A549 (cell line): ENCODE measurements at regions not wholly inside any gene's neighbourhood (a gene's known extent, or its start where the extent isn't known, plus 50 kb on each side); places are given as distances from the start of the nearest gene placed in this dataset.

Source experiments
- ATAC-seq, 2 experiments: fragments of 200-7000 bp in 1 of 2; fragments of >200 bp in 1 of 2; cut with Nextera tagmentation in 1 of 2; cut with Tn5 transposase in 1 of 2; 3 replicates each; pipeline versions ENCODE4 v1.8.0 to v1.9.1; 2018 to 2020; ENCODE audit warnings: mild to moderate bottlenecking in 1 of 2, moderate library complexity in 1 of 2
- CTCF ChIA-PET: fragments of 300-600 bp; sonication (Branson Sonifier 250); formaldehyde crosslinking; extraction: SDS; loops from one replicate; lab custom pipeline; 2021; ENCODE audit warnings: antibody characterized with exemption, inconsistent platforms; lab: Yijun Ruan, JAX
- POLR2A ChIA-PET: fragments of 350-600 bp; formaldehyde crosslinking; extraction: SDS; loops from one replicate; lab custom pipeline; 2021; ENCODE audit warnings: antibody characterized with exemption, inconsistent platforms; lab: Yijun Ruan, JAX
- DNase-seq, 2 experiments: peaks; one replicate each; pipeline versions ENCODE4 v3.0.0 to v3.0.0-alpha.2; 2011 to 2016; ENCODE audit warnings: low read depth in 1 of 2, low spot score in 1 of 2
- FAIRE-seq: peaks from 2 replicates; lab custom pipeline; 2011; peaks lifted over from hg19 to GRCh38; lab: Jason Lieb, UNC
- H3K27ac ChIP-seq, 2 experiments: fragments of >200 bp; sonication (Bioruptor Twin); formaldehyde crosslinking; 3 replicates each; pipeline ENCODE4 v1.5.1; 2016 to 2017
- H3K4me1 ChIP-seq: fragments of >200 bp; sonication (Bioruptor Twin); formaldehyde crosslinking; 3 replicates; pipeline ENCODE4 v1.6.1; 2016
- H3K4me2 ChIP-seq: fragments of >200 bp; sonication (Bioruptor Twin); formaldehyde crosslinking; 3 replicates; pipeline ENCODE4 v1.6.1; 2016
- H3K4me3 ChIP-seq: fragments of >200 bp; sonication (Bioruptor Twin); formaldehyde crosslinking; 3 replicates; pipeline ENCODE4 v1.5.1; 2016
- H3K9me3 ChIP-seq: fragments of >200 bp; sonication (Bioruptor Twin); formaldehyde crosslinking; 3 replicates; pipeline ENCODE4 v1.6.1; 2016
- ATOH8 ChIP-seq: fragments of 250-450 bp; sonication (Bioruptor Pico); IDR thresholded peaks from 2 replicates; pipeline ENCODE4 v1.5.0; 2020; ENCODE audit warnings: low read depth, mild to moderate bottlenecking, moderate library complexity
- CBX2 ChIP-seq: fragments of 200-600 bp; sonication (generic); IDR thresholded peaks from 2 replicates; pipeline ENCODE4 v1.6.1; 2016; ENCODE audit warnings: low read depth, mild to moderate bottlenecking, borderline replicate concordance
- CBX8 ChIP-seq: fragments of 200-600 bp; sonication (generic); IDR thresholded peaks from 2 replicates; pipeline ENCODE4 v1.6.1; 2016
- CEBPB ChIP-seq, 2 experiments: fragments of >200 bp in 1 of 2; sonication (Bioruptor Twin) in 1 of 2; formaldehyde crosslinking in 1 of 2; IDR thresholded peaks; 2 replicates each; pipeline ENCODE4 v1.6.1; 2012 to 2016
- EP300 ChIP-seq, 2 experiments: fragments of >200 bp; sonication (Bioruptor Twin); formaldehyde crosslinking; IDR thresholded peaks; 2 replicates in 1 of 2; 3 replicates in 1 of 2; pipeline ENCODE4 v1.6.1; 2016 to 2017
- FOSL2 ChIP-seq, 2 experiments: fragments of 450-650 bp in 1 of 2; fragments of >200 bp in 1 of 2; sonication (Bioruptor Twin) in 1 of 2; formaldehyde crosslinking; IDR thresholded peaks; 2 replicates each; pipeline versions ENCODE4 v1.5.0 to v1.6.1; 2016 to 2020; ENCODE audit warnings: mild to moderate bottlenecking in 1 of 2, moderate library complexity in 1 of 2
- HEYL ChIP-seq: fragments of 250-450 bp; sonication (Bioruptor Pico); IDR thresholded peaks from 2 replicates; pipeline ENCODE4 v1.8.0; 2021; ENCODE audit warnings: mild to moderate bottlenecking, moderate library complexity
- HMGXB4 ChIP-seq: fragments of 250-450 bp; sonication (Bioruptor Pico); IDR thresholded peaks from 2 replicates; pipeline ENCODE4 v1.5.0; 2021; ENCODE audit warnings: mild to moderate bottlenecking, moderate library complexity, borderline replicate concordance
- HOXA7 ChIP-seq: fragments of 250-450 bp; sonication (Bioruptor Pico); IDR thresholded peaks from 2 replicates; pipeline ENCODE4 v1.5.0; 2020; ENCODE audit warnings: mild to moderate bottlenecking, moderate library complexity
- JUN ChIP-seq, 2 experiments: fragments of >200 bp; sonication (Bioruptor Twin); formaldehyde crosslinking; IDR thresholded peaks; 2 replicates in 1 of 2; 3 replicates in 1 of 2; pipeline ENCODE4 v1.6.1; 2016 to 2017
- JUNB ChIP-seq: fragments of >200 bp; sonication (Bioruptor Twin); formaldehyde crosslinking; IDR thresholded peaks from 2 replicates; pipeline ENCODE4 v1.6.1; 2016
- KDM1A ChIP-seq: fragments of 200-600 bp; sonication (generic); IDR thresholded peaks from 2 replicates; pipeline ENCODE4 v1.6.1; 2016; ENCODE audit warnings: low read depth, mild to moderate bottlenecking
- MAX ChIP-seq: IDR thresholded peaks from 2 replicates; pipeline ENCODE4 v1.6.1; 2012
- POLR2A ChIP-seq: IDR thresholded peaks from 2 replicates; pipeline ENCODE4 v1.6.1; 2012; ENCODE audit warnings: mild to moderate bottlenecking, low read length
- RARB ChIP-seq: fragments of 250-450 bp; sonication (Bioruptor Pico); IDR thresholded peaks from 2 replicates; pipeline ENCODE4 v1.8.0; 2021; ENCODE audit warnings: mild to moderate bottlenecking, moderate library complexity
- REST ChIP-seq: fragments of 200-600 bp; sonication (generic); IDR thresholded peaks from 2 replicates; pipeline ENCODE4 v1.6.1; 2016; ENCODE audit warnings: antibody characterized with exemption, mild to moderate bottlenecking, moderate library complexity
- RNF2 ChIP-seq: fragments of 200-600 bp; sonication (generic); IDR thresholded peaks from 2 replicates; pipeline ENCODE4 v1.6.1; 2016; ENCODE audit warnings: low read depth, mild to moderate bottlenecking, antibody characterized with exemption, moderate library complexity, borderline replicate concordance
- TFCP2L1 ChIP-seq: fragments of 250-450 bp; sonication (Bioruptor Pico); IDR thresholded peaks from 2 replicates; pipeline ENCODE4 v1.5.0; 2021; ENCODE audit warnings: mild to moderate bottlenecking
- WGBS: methylation state at CpG from one replicate; pipeline ENCODE4 v1.1.6; 2017; ENCODE audit errors: missing lambda C conversion rate; 5-methylcytosine and 5-hydroxymethylcytosine counted together

- no peak for FAIRE-seq
- Histone ChIP-seq H3K4me2 (no peak overlapping the region), H3K4me1 (0 out of 3 replicates have a peak, but pooled peaks cover 7% of the 10 kb centered on the region), H3K27ac (no peak overlapping the region), H3K9me3 (no peaks in the 10 kb centered on the region), H3K4me3 (no peak overlapping the region)
- WGBS: 61% methylated on average over 8 of the region's 8 CpGs
- ATAC-seq: no peak
- ChIA-PET POLR2A (no interaction called here), CTCF (interaction anchor here (0.9 to 2.5 kb wide), 3 partner anchors 16 to 99 kb away, joined by 3 to 10 read pairs (median 4); no protein-coding TSS in a partner anchor)
- TF ChIP-seq RNF2 (no peak), REST (peak; percentile 79)
- no peak for DNase-seq
Measured at GRCh38 chr3:8317661-8318649, 183.7 kb upstream of the LMCD1 start.

- no peak overlapping the region for H3K4me2 ChIP-seq
- 0% methylated on average over 2 of the region's 2 CpGs for WGBS
- DNase-seq (peak; percentile 7 to 20), ATAC-seq (peak in 1 of 2 experiments; percentile 46; a peak in 1 of 6 replicates), FAIRE-seq (peak; percentile 28)
- no peak overlapping the region for H3K4me3 ChIP-seq
- TF ChIP-seq FOSL2 (IDR thresholded peaks at IDR 0.05): no peak
- peak; percentile 31; the same call in 1 of the 2 replicates for TF ChIP-seq FOSL2 (CRISPR knock-in tag; IDR thresholded peaks at IDR 0.05)
- TF ChIP-seq HMGXB4: no peak
- ChIA-PET POLR2A (no interaction called here), CTCF (interaction anchor here (1.0 to 2.5 kb wide), 2 partner anchors 18 to 97 kb away, joined by 3 to 10 read pairs; no protein-coding TSS in a partner anchor)
- H3K27ac ChIP-seq: no peak overlapping the region
- 0 out of 3 replicates have a peak, but pooled peaks cover 7% of the 10 kb centered on the region for H3K4me1 ChIP-seq
- H3K9me3 ChIP-seq: no peaks in the 10 kb centered on the region
Measured at GRCh38 chr3:8319935-8320634, 181.5 kb upstream of the LMCD1 start.

GRCh38 chr3:8320711-8321458 lies 180.7 kb upstream of the LMCD1 start:
- Histone ChIP-seq H3K4me1 (0 out of 3 replicates have a peak, but pooled peaks cover 7% of the 10 kb centered on the region), H3K27ac (no peak overlapping the region), H3K4me2 (no peak overlapping the region), H3K4me3 (no peak overlapping the region), H3K9me3 (no peaks in the 10 kb centered on the region)
- no peak for ATAC-seq
- POLR2A ChIA-PET: no interaction called here
- WGBS: 76% methylated on average over 6 of the region's 6 CpGs
- FAIRE-seq: no peak
- DNase-seq: no peak
- CTCF ChIA-PET: no interaction called here
- no peak for TF ChIP-seq POLR2A
- no peak for TF ChIP-seq CBX8
- TF ChIP-seq CEBPB (IDR thresholded peaks at IDR 0.05): no peak
- TF ChIP-seq TFCP2L1 (CRISPR knock-in tag): no peak
- no peak for TF ChIP-seq JUN (IDR thresholded peaks at IDR 0.05)
- TF ChIP-seq RARB (CRISPR knock-in tag): no peak
- no peak for TF ChIP-seq MAX
- TF ChIP-seq EP300 (IDR thresholded peaks at IDR 0.05): no peak
- TF ChIP-seq KDM1A: no peak
- no peak for TF ChIP-seq REST
- no peak for TF ChIP-seq FOSL2 (IDR thresholded peaks at IDR 0.05)
- no peak for TF ChIP-seq FOSL2 (CRISPR knock-in tag; IDR thresholded peaks at IDR 0.05)
- no peak for TF ChIP-seq HOXA7
- no peak for TF ChIP-seq CBX2
- TF ChIP-seq ATOH8 (CRISPR knock-in tag): no peak
- no peak for TF ChIP-seq JUNB
- TF ChIP-seq HEYL (CRISPR knock-in tag): no peak
